ENCODE measurements at regions not wholly inside any gene's neighbourhood (a gene's known extent, or its start where the extent isn't known, plus 50 kb on each side); places are given as distances from the start of the nearest gene placed in this dataset.

GRCh38 chr5:174191850-174192655 is 146.5 kb downstream of the NSG2 start:
- no peak for DNase-seq

GRCh38 chr5:174192901-174193300 is 147.4 kb downstream of the NSG2 start:
- DNase-seq: no peak

- DNase-seq: no peak
Observed at GRCh38 chr5:174195517-174195916, 150.0 kb downstream of the NSG2 start.

GRCh38 chr5:174197929-174198328 is 152.4 kb downstream of the NSG2 start:
- no peak for DNase-seq

- no peak for DNase-seq
Observed at GRCh38 chr5:174198541-174198940, 153.0 kb downstream of the NSG2 start.

GRCh38 chr5:174202996-174203395 is 157.5 kb downstream of the NSG2 start:
- no peak for DNase-seq

- no peak for DNase-seq
Observed at GRCh38 chr5:174204535-174205313, 159.2 kb downstream of the NSG2 start.

- DNase-seq: no peak
Observed at GRCh38 chr5:174205939-174206338, 160.4 kb downstream of the NSG2 start.

GRCh38 chr5:174210596-174211276 is 165.2 kb downstream of the NSG2 start:
- DNase-seq: no peak

GRCh38 chr5:174211277-174211626 is 165.7 kb downstream of the NSG2 start:
- DNase-seq: no peak

GRCh38 chr5:174217527-174217926 is 172.0 kb downstream of the NSG2 start:
- DNase-seq: no peak

GRCh38 chr5:174218162-174218561 is 172.7 kb downstream of the NSG2 start:
- DNase-seq: no peak

GRCh38 chr5:174220417-174220816 is 174.9 kb downstream of the NSG2 start:
- no peak for DNase-seq

GRCh38 chr5:174221436-174221835 is 175.9 kb downstream of the NSG2 start:
- peak; percentile 1 for DNase-seq

GRCh38 chr5:174221946-174222345 is 176.4 kb downstream of the NSG2 start:
- peak; percentile 8 for DNase-seq

GRCh38 chr5:174222891-174223290 is 177.4 kb downstream of the NSG2 start:
- peak; percentile 29 for DNase-seq

- peak; percentile 1 for DNase-seq
Observed at GRCh38 chr5:174223355-174223754, 177.8 kb downstream of the NSG2 start.

- no peak for DNase-seq
Observed at GRCh38 chr5:174229068-174229467, 183.6 kb downstream of the NSG2 start.

- no peak for DNase-seq
Observed at GRCh38 chr5:174229514-174230370, 184.2 kb downstream of the NSG2 start.

GRCh38 chr5:174231956-174232487 is 186.5 kb downstream of the NSG2 start:
- DNase-seq: no peak

- DNase-seq: no peak
Observed at GRCh38 chr5:174234388-174234787, 188.9 kb downstream of the NSG2 start.

- no peak for DNase-seq
Observed at GRCh38 chr5:174235221-174236011, 189.9 kb downstream of the NSG2 start.

All from NCI-H2171 treated with DMSO at 0.1 percent for 48 hours (cell line).